Caki2 (cell line): ENCODE measurements at regions not wholly inside any gene's neighbourhood (a gene's known extent, or its start where the extent isn't known, plus 50 kb on each side); places are given as distances from the start of the nearest gene placed in this dataset.
A peak's percentile ranks its signal among the peaks of the same experiment; 100 is the strongest.
"Not testable (repeated sequence)": the region's sequence is repeated elsewhere in the genome, so short reads cannot be mapped to it uniquely, and the experiment has no call there.

Source experiments
- DNase-seq: peaks from one replicate; pipeline ENCODE4 v3.0.0-alpha.2; 2015; ENCODE audit warnings: low read depth
- in situ Hi-C: cut with HindIII; loops from 2 replicates; pipeline ENCODE4 v1.10.0; 2016; ENCODE audit warnings: low sequenced_read_pairs, low pct_unique_long_range_greater_than_20kb, mixed read lengths

- DNase-seq = no peak
- in situ Hi-C loops = no loop called here
Measured at GRCh38 chr17:70577456-70577855, 408.1 kb downstream of the KCNJ2 start.

GRCh38 chr17:70581459-70581858 is 412.1 kb downstream of the KCNJ2 start:
- DNase-seq = no peak
- in situ Hi-C loops = no loop called here

GRCh38 chr17:70582777-70583176 is 413.4 kb downstream of the KCNJ2 start:
- no peak for DNase-seq
- in situ Hi-C loops = no loop called here

GRCh38 chr17:70584255-70584654 is 414.9 kb downstream of the KCNJ2 start:
- in situ Hi-C loops = no loop called here
- no peak for DNase-seq

- DNase-seq = no peak
- in situ Hi-C loops = no loop called here
Measured at GRCh38 chr17:70588003-70588402, 418.7 kb downstream of the KCNJ2 start.

- no peak for DNase-seq
- in situ Hi-C loops = no loop called here
Measured at GRCh38 chr17:70597774-70598173, 428.4 kb downstream of the KCNJ2 start.

GRCh38 chr17:70599198-70599597 is 429.9 kb downstream of the KCNJ2 start:
- in situ Hi-C loops = no loop called here
- no peak for DNase-seq

- in situ Hi-C loops, DNase-seq: not testable (repeated sequence)
Measured at GRCh38 chr17:70599945-70600344, 430.6 kb downstream of the KCNJ2 start.

- DNase-seq = no peak
- in situ Hi-C loops = no loop called here
Measured at GRCh38 chr17:70603226-70603625, 433.9 kb downstream of the KCNJ2 start.

- DNase-seq = no peak
- in situ Hi-C loops = no loop called here
Measured at GRCh38 chr17:70604854-70605253, 435.5 kb downstream of the KCNJ2 start.

- in situ Hi-C loops = no loop called here
- no peak for DNase-seq
Measured at GRCh38 chr17:70606086-70606485, 436.8 kb downstream of the KCNJ2 start.

- peak; percentile 5 for DNase-seq
- in situ Hi-C loops = no loop called here
Measured at GRCh38 chr17:70608193-70608592, 438.9 kb downstream of the KCNJ2 start.

GRCh38 chr17:70608957-70609356 is 439.6 kb downstream of the KCNJ2 start:
- in situ Hi-C loops = no loop called here
- no peak for DNase-seq

GRCh38 chr17:70609566-70609965 is 440.2 kb downstream of the KCNJ2 start:
- no peak for DNase-seq
- in situ Hi-C loops = no loop called here

GRCh38 chr17:70610161-70610560 is 440.8 kb downstream of the KCNJ2 start:
- DNase-seq = no peak
- in situ Hi-C loops = no loop called here

GRCh38 chr17:70613681-70614080 is 444.3 kb downstream of the KCNJ2 start:
- no peak for DNase-seq
- in situ Hi-C loops = no loop called here

GRCh38 chr17:70615831-70616230 is 446.5 kb downstream of the KCNJ2 start:
- DNase-seq = no peak
- in situ Hi-C loops = no loop called here

- in situ Hi-C loops = no loop called here
- no peak for DNase-seq
Measured at GRCh38 chr17:70618641-70619040, 449.3 kb downstream of the KCNJ2 start.

- DNase-seq = no peak
- in situ Hi-C loops = no loop called here
Measured at GRCh38 chr17:70621566-70621965, 452.2 kb downstream of the KCNJ2 start.

- peak; percentile 35 for DNase-seq
- in situ Hi-C loops = no loop called here
Measured at GRCh38 chr17:70622368-70623260, 453.3 kb downstream of the KCNJ2 start.
